22Rv1 (cell line): ENCODE measurements at regions not wholly inside any gene's neighbourhood (a gene's known extent, or its start where the extent isn't known, plus 50 kb on each side); places are given as distances from the start of the nearest gene placed in this dataset.

Experiments
- ZFX ChIP-seq: fragments of 450-650 bp; IDR thresholded peaks from 2 replicates; pipeline ENCODE4 v1.6.1; 2017; ENCODE audit warnings: antibody characterized with exemption, borderline replicate concordance
- TF ChIP-seq, protein P1 (sequence below): fragments of 450-650 bp; IDR thresholded peaks from 2 replicates; pipeline ENCODE4 v1.5.1; 2017; ENCODE audit warnings: mild to moderate bottlenecking

GRCh38 chr1:177632923-177633615, 336.8 kb downstream of the SEC16B start:
- TF ChIP-seq, protein P1, sequence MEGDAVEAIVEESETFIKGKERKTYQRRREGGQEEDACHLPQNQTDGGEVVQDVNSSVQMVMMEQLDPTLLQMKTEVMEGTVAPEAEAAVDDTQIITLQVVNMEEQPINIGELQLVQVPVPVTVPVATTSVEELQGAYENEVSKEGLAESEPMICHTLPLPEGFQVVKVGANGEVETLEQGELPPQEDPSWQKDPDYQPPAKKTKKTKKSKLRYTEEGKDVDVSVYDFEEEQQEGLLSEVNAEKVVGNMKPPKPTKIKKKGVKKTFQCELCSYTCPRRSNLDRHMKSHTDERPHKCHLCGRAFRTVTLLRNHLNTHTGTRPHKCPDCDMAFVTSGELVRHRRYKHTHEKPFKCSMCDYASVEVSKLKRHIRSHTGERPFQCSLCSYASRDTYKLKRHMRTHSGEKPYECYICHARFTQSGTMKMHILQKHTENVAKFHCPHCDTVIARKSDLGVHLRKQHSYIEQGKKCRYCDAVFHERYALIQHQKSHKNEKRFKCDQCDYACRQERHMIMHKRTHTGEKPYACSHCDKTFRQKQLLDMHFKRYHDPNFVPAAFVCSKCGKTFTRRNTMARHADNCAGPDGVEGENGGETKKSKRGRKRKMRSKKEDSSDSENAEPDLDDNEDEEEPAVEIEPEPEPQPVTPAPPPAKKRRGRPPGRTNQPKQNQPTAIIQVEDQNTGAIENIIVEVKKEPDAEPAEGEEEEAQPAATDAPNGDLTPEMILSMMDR, result no peak
- TF ChIP-seq ZFX, result no peak
